HCT116 (cell line): ENCODE measurements at regions not wholly inside any gene's neighbourhood (a gene's known extent, or its start where the extent isn't known, plus 50 kb on each side); places are given as distances from the start of the nearest gene placed in this dataset.

Experiments used
- ATAC-seq: fragments of 200-7000 bp; cut with Tn5 transposase; 2 replicates; pipeline ENCODE4 v1.9.1; 2020; ENCODE audit warnings: mild to moderate bottlenecking, moderate library complexity
- BruUV-seq: library from RNA; stranded (reverse); fragments of 400-500 nt; replicated peaks from 2 replicates; lab custom pipeline; 2021; lab: Mats Ljungman, UMichigan
- CTCF ChIA-PET: fragments of 300-600 bp; sonication (Branson Sonifier 250); formaldehyde crosslinking; loops from one replicate; lab custom pipeline; 2021; ENCODE audit warnings: antibody characterized with exemption; lab: Charles Lee
- POLR2A ChIA-PET: fragments of 300-600, 350-600 bp; sonication (Branson Sonifier 250); formaldehyde crosslinking; loops from one replicate; lab custom pipeline; 2021; ENCODE audit warnings: antibody characterized with exemption; lab: Charles Lee
- RAD21 ChIA-PET, 2 experiments: fragments of 300-600 bp; sonication (Branson Sonifier 250); formaldehyde crosslinking; loops; one replicate each; lab custom pipeline; 2023; ENCODE audit warnings: low total read pairs in 2 of 2; ENCODE audit not compliant: uncharacterized antibody in 2 of 2, unreplicated experiment in 2 of 2, low non-redundant PET in 1 of 2; lab: Charles Lee
- DNase-seq: peaks from one replicate; pipeline ENCODE4 v3.0.0-alpha.2; 2010; ENCODE audit warnings: low read depth, low spot score
- H2AFZ ChIP-seq: fragments of 200-600 bp; shearing (Covaris generic), sonication (generic); 2 replicates; pipeline ENCODE4 v1.6.1; 2017; ENCODE audit warnings: low read depth, mixed run types, mixed read lengths, antibody characterized with exemption, low read length; ENCODE audit not compliant: poor library complexity, severe bottlenecking
- H3K27ac ChIP-seq: 2 replicates; pipeline ENCODE4 v1.5.1; 2012; ENCODE audit warnings: low read depth, low read length
- H3K27me3 ChIP-seq: fragments of 200-600 bp; sonication (generic); 2 replicates; pipeline ENCODE4 v1.6.1; 2016; ENCODE audit warnings: mixed run types, low read length, mixed read lengths; ENCODE audit not compliant: insufficient read depth
- H3K36me3 ChIP-seq, 2 experiments: fragments of 200-500 bp in 1 of 2; fragments of 200-600 bp in 1 of 2; sonication (Bioruptor generic) in 1 of 2; sonication (generic) in 1 of 2; 2 replicates each; pipeline versions ENCODE4 v1.5.1 to v1.6.1; 2014 to 2016; ENCODE audit warnings: low read length in 2 of 2, inconsistent platforms in 1 of 2, mixed read lengths in 1 of 2, mixed run types in 1 of 2; ENCODE audit not compliant: insufficient read depth in 2 of 2, control insufficient read depth in 1 of 2
- H3K4me1 ChIP-seq, 2 experiments: fragments of 200-600 bp in 1 of 2; sonication (generic) in 1 of 2; 2 replicates each; pipeline versions ENCODE4 v1.5.1 to v1.6.1; 2012 to 2017; ENCODE audit warnings: low read length in 2 of 2, inconsistent platforms in 1 of 2, mild to moderate bottlenecking in 1 of 2, mixed read lengths in 1 of 2, mixed run types in 1 of 2, moderate library complexity in 1 of 2; ENCODE audit not compliant: insufficient read depth in 2 of 2, control insufficient read depth in 1 of 2
- H3K4me2 ChIP-seq: fragments of 200-600 bp; sonication (generic); 2 replicates; pipeline ENCODE4 v1.6.1; 2017; ENCODE audit warnings: mixed run types, low read length, mixed read lengths
- H3K4me3 ChIP-seq, 2 experiments: fragments of 200-600 bp in 1 of 2; sonication (generic) in 1 of 2; replicated peaks in 1 of 2; 2 replicates each; pipeline ENCODE4 v1.5.1; 2011 to 2016; ENCODE audit warnings: low read length in 2 of 2, control low read depth in 1 of 2, low read depth in 1 of 2, mild to moderate bottlenecking in 1 of 2, mixed read lengths in 1 of 2, mixed run types in 1 of 2
- H3K79me2 ChIP-seq: fragments of 200-600 bp; sonication (generic); 2 replicates; pipeline ENCODE4 v1.6.1; 2017; ENCODE audit warnings: mild to moderate bottlenecking, mixed run types, low read length, moderate library complexity, mixed read lengths; ENCODE audit not compliant: insufficient read depth
- H3K9ac ChIP-seq: fragments of 200-600 bp; sonication (generic); 2 replicates; pipeline ENCODE4 v1.6.1; 2016; ENCODE audit warnings: low read length, mixed read lengths
- H3K9me2 ChIP-seq: fragments of 200-600 bp; sonication (generic), shearing (Covaris generic); 2 replicates; pipeline ENCODE4 v1.6.1; 2017; ENCODE audit warnings: mixed run types, mild to moderate bottlenecking, moderate library complexity; ENCODE audit not compliant: insufficient read depth
- H3K9me3 ChIP-seq, 2 experiments: fragments of 200-500 bp in 1 of 2; fragments of 200-600 bp in 1 of 2; sonication (Bioruptor generic) in 1 of 2; sonication (generic) in 1 of 2; 2 replicates each; pipeline ENCODE4 v1.6.1; 2014 to 2017; ENCODE audit warnings: low read length in 2 of 2, mixed read lengths in 2 of 2, inconsistent platforms in 1 of 2, low read depth in 1 of 2, mild to moderate bottlenecking in 1 of 2, mixed run types in 1 of 2, moderate library complexity in 1 of 2; ENCODE audit not compliant: control insufficient read depth in 1 of 2, insufficient read depth in 1 of 2
- H4K20me1 ChIP-seq: fragments of 200-600 bp; sonication (generic), shearing (Covaris generic); 2 replicates; pipeline ENCODE4 v1.6.1; 2017; ENCODE audit warnings: mixed run types, mild to moderate bottlenecking, moderate library complexity; ENCODE audit not compliant: insufficient read depth
- CTCF ChIP-seq, 3 experiments: fragments of 200-600 bp in 1 of 3; sonication (generic) in 1 of 3; IDR thresholded peaks in 2 of 3; conservative IDR thresholded peaks in 1 of 3; 2 replicates each; pipeline ENCODE4 v1.5.1; 2012 to 2017; ENCODE audit warnings: low read depth in 2 of 3, low read length in 2 of 3, antibody characterized with exemption in 1 of 3, borderline replicate concordance in 1 of 3, control low read depth in 1 of 3, mild to moderate bottlenecking in 1 of 3, mixed read lengths in 1 of 3, mixed run types in 1 of 3, moderate library complexity in 1 of 3; ENCODE audit not compliant: insufficient read depth in 1 of 3
- EGR1 ChIP-seq: IDR thresholded peaks from 2 replicates; pipeline ENCODE4 v1.6.1; 2012; ENCODE audit warnings: low read depth
- ELF1 ChIP-seq: IDR thresholded peaks from 2 replicates; pipeline ENCODE4 v1.6.1; 2012; ENCODE audit warnings: low read depth, borderline replicate concordance
- EZH2phosphoT487 ChIP-seq: fragments of 200-600 bp; IDR thresholded peaks from 2 replicates; pipeline ENCODE4 v1.6.1; 2018; ENCODE audit warnings: antibody characterized with exemption, borderline replicate concordance
- POLR2A ChIP-seq: IDR thresholded peaks from 2 replicates; pipeline ENCODE4 v1.7.0; 2011; ENCODE audit warnings: borderline replicate concordance; ENCODE audit not compliant: insufficient read depth, insufficient read length; ENCODE audit errors: extremely low read depth
- RAD21 ChIP-seq: IDR thresholded peaks from 2 replicates; pipeline ENCODE4 v1.6.1; 2012; ENCODE audit warnings: low read depth, mild to moderate bottlenecking
- REST ChIP-seq: IDR thresholded peaks from 2 replicates; pipeline ENCODE4 v1.6.1; 2012; ENCODE audit warnings: low read depth
- SRF ChIP-seq: IDR thresholded peaks from 2 replicates; pipeline ENCODE4 v1.6.1; 2012; ENCODE audit warnings: low read depth
- TCF7L2 ChIP-seq: IDR thresholded peaks from 2 replicates; pipeline ENCODE4 v1.7.0; 2011; ENCODE audit warnings: borderline replicate concordance, inconsistent platforms; ENCODE audit not compliant: insufficient read depth, insufficient read length; ENCODE audit errors: extremely low read depth
- YY1 ChIP-seq: IDR thresholded peaks from 2 replicates; pipeline ENCODE4 v1.6.1; 2011; ENCODE audit warnings: low read length, low read depth, moderate library complexity, mild to moderate bottlenecking; ENCODE audit not compliant: insufficient replicate concordance; ENCODE audit errors: extremely low read depth
- ZBTB33 ChIP-seq: IDR thresholded peaks from 2 replicates; pipeline ENCODE4 v1.6.1; 2011; ENCODE audit warnings: mild to moderate bottlenecking, low read length, moderate library complexity; ENCODE audit not compliant: insufficient replicate concordance; ENCODE audit errors: extremely low read depth
- ZFX ChIP-seq: fragments of 450-650 bp; IDR thresholded peaks from 2 replicates; pipeline ENCODE4 v1.6.1; 2017
- intact Hi-C: fragments of 100-400 bp; cut with micrococcal nuclease; formaldehyde crosslinking; loops from 2 replicates; pipeline ENCODE4 v1.10.0; 2022

GRCh38 chr5:62002436-62002835 is 303.6 kb upstream of the KIF2A start:
- DNase-seq (no peak), ATAC-seq (no peak)
- no TSS peak for BruUV-seq
- ChIA-PET POLR2A (no interaction called here), RAD21 (no interaction called here), CTCF (no interaction called here)
- no peak for TF ChIP-seq POLR2A
- TF ChIP-seq EGR1, result no peak
- intact Hi-C loops, result no loop called here
- no peak overlapping the region for H3K27ac ChIP-seq
- no peaks in the 10 kb centered on the region for H3K9me2 ChIP-seq
- no peaks in the 10 kb centered on the region for H3K9me3 ChIP-seq
- H2AFZ ChIP-seq, result no peak overlapping the region
- H3K4me3 ChIP-seq, result no peak overlapping the region
- peaks cover 47% of the 10 kb centered on the region; the same call in 1 of the 2 replicates for H3K27me3 ChIP-seq
- no peak overlapping the region for H3K4me2 ChIP-seq
- no peaks in the 10 kb centered on the region for H4K20me1 ChIP-seq
- no peaks in the 10 kb centered on the region for H3K79me2 ChIP-seq
- no peaks in the 10 kb centered on the region for H3K4me1 ChIP-seq
- H3K9ac ChIP-seq, result no peak overlapping the region
- H3K36me3 ChIP-seq, result no peaks in the 10 kb centered on the region

- H3K4me3 ChIP-seq, result no peak overlapping the region
- no peaks in the 10 kb centered on the region for H3K4me1 ChIP-seq
- no peak overlapping the region for H3K9ac ChIP-seq
- no peak for DNase-seq
- H3K79me2 ChIP-seq, result no peaks in the 10 kb centered on the region
- ChIA-PET POLR2A (no interaction called here), CTCF (no interaction called here), RAD21 (no interaction called here)
- H3K4me2 ChIP-seq, result no peak overlapping the region
- H2AFZ ChIP-seq, result no peak overlapping the region
- ATAC-seq, result no peak
- no peaks in the 10 kb centered on the region for H3K36me3 ChIP-seq
- H3K9me2 ChIP-seq, result no peaks in the 10 kb centered on the region
- H4K20me1 ChIP-seq, result no peaks in the 10 kb centered on the region
- no peak overlapping the region for H3K27ac ChIP-seq
- H3K27me3 ChIP-seq, result peaks cover 74% of the 10 kb centered on the region
- no TSS peak for BruUV-seq
- H3K9me3 ChIP-seq, result no peaks in the 10 kb centered on the region
- intact Hi-C loops, result no loop called here
- TF ChIP-seq SRF (no peak), TCF7L2 (no peak), REST (no peak), ZBTB33 (no peak), RAD21 (no peak), CTCF (IDR thresholded peaks at IDR 0.05 in 2 of 3, conservative IDR thresholded peaks at IDR 0.05 in 1 of 3; ENCODE audit: borderline replicate concordance in 1 of 3, insufficient read depth in 1 of 3, low read depth in 2 of 3, low read length in 2 of 3) (no peak), POLR2A (no peak), ELF1 (no peak), ZFX (no peak), EZH2phosphoT487 (no peak), YY1 (no peak)
Observed at GRCh38 chr5:62005551-62005950, 300.5 kb upstream of the KIF2A start.
